ENCODE measurements at regions not wholly inside any gene's neighbourhood (a gene's known extent, or its start where the extent isn't known, plus 50 kb on each side); places are given as distances from the start of the nearest gene placed in this dataset.

DNA sequence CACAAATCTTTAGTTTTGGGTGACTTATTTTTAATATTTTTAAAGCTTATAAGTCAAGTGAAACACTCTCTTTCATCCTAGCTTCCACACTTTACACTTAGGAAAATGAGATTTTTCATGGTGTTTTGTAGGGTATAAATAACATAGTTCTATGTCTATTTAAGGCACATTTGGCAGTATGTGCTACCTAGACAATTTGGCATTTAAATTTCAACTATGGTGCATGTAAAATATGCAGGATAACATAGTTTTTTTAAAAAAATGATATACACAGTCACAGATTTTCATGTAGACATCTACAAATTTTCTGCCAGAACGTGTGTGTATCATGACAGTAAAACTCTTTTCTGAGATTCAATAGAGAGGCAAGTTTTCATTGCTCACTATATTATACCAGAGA is 115.1 kb upstream of the MAP3K7 start:
- H3K4me3 ChIP-seq (ENCODE audit: low read length), result no peak overlapping the region
- H3F3A ChIP-seq (ENCODE audit: low read length, unreplicated experiment), result no peaks in the 10 kb centered on the region
- no peaks in the 10 kb centered on the region for H3K36me3 ChIP-seq (ENCODE audit: low read depth, low read length)
- H3K9me3 ChIP-seq (ENCODE audit: low read length), result no peaks in the 10 kb centered on the region
- ATAC-seq (no peak), DNase-seq (no peak)
- no peak overlapping the region for H2AFZ ChIP-seq (ENCODE audit: low read length)
- ChIA-PET POLR2A (ENCODE audit: unreplicated experiment) (no interaction called here), CTCF (no interaction called here)
- no peaks in the 10 kb centered on the region for H3K4me1 ChIP-seq (ENCODE audit: insufficient read depth, low read length)
- no peaks in the 10 kb centered on the region for H4K20me1 ChIP-seq (ENCODE audit: low read length)
- H3K27me3 ChIP-seq (ENCODE audit: low read length), result peaks cover 10% of the 10 kb centered on the region
- H3K4me2 ChIP-seq (ENCODE audit: low read length), result no peak overlapping the region
- no peaks in the 10 kb centered on the region for H3K9me2 ChIP-seq (replicated peaks; ENCODE audit: low read length)
- intact Hi-C loops (cut with micrococcal nuclease), result no loop called here
- no peak overlapping the region for H3K9ac ChIP-seq (ENCODE audit: low read length)
- H3K79me2 ChIP-seq (ENCODE audit: low read length), result no peaks in the 10 kb centered on the region
- BruUV-seq (replicated peaks), result no TSS peak
- no peak overlapping the region for H3K27ac ChIP-seq (ENCODE audit: low read length)
- TF ChIP-seq EZH2 (IDR thresholded peaks at IDR 0.05; ENCODE audit: low read length, unreplicated experiment) (no peak), EZH2phosphoT487 (IDR thresholded peaks at IDR 0.05; ENCODE audit: borderline replicate concordance, low read length) (no peak)
- TF ChIP-seq, protein P1, sequence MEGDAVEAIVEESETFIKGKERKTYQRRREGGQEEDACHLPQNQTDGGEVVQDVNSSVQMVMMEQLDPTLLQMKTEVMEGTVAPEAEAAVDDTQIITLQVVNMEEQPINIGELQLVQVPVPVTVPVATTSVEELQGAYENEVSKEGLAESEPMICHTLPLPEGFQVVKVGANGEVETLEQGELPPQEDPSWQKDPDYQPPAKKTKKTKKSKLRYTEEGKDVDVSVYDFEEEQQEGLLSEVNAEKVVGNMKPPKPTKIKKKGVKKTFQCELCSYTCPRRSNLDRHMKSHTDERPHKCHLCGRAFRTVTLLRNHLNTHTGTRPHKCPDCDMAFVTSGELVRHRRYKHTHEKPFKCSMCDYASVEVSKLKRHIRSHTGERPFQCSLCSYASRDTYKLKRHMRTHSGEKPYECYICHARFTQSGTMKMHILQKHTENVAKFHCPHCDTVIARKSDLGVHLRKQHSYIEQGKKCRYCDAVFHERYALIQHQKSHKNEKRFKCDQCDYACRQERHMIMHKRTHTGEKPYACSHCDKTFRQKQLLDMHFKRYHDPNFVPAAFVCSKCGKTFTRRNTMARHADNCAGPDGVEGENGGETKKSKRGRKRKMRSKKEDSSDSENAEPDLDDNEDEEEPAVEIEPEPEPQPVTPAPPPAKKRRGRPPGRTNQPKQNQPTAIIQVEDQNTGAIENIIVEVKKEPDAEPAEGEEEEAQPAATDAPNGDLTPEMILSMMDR (conservative IDR thresholded peaks at IDR 0.05; ENCODE audit: low read depth, low read length), result no peak

DNA sequence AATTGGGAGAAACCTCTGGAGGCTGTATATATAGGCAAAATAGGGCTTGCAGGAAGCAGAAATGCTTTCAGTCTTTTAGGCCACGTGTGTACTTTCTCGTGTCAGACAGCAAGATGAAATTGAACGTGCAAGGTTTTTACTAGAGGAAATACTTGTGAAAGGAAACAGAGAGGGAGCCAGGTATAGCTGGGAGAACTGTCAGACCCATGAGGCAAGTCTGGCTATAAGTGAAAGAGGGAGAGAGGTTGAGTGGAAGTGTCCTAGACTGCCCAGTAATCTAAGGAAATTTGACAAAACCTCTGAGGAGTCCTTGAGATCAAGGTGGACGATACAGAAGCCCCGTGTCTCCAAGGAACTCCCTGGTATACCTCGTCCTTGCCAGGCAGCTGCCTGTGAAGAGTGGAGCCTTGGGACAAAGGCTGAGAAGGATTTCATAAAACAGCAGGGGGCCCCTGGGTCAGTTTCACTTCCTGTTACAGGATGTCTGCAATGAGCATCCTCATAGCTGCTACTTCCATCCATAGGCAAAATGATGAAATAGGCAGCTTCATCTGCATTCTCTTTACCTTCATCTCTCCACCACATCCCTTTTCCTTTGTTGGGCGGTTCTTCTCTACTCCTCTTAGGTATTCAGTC is 114.4 kb upstream of the MAP3K7 start:
- H3K9ac ChIP-seq (ENCODE audit: low read length), result no peak overlapping the region
- H3K79me2 ChIP-seq (ENCODE audit: low read length), result no peaks in the 10 kb centered on the region
- TF ChIP-seq EZH2phosphoT487 (IDR thresholded peaks at IDR 0.05; ENCODE audit: borderline replicate concordance, low read length) (no peak), EZH2 (IDR thresholded peaks at IDR 0.05; ENCODE audit: low read length, unreplicated experiment) (no peak)
- TF ChIP-seq, protein P1 (conservative IDR thresholded peaks at IDR 0.05; ENCODE audit: low read depth, low read length), result no peak
- no peak overlapping the region for H3K27ac ChIP-seq (ENCODE audit: low read length)
- H3K4me2 ChIP-seq (ENCODE audit: low read length), result no peak overlapping the region
- H3K4me1 ChIP-seq (ENCODE audit: insufficient read depth, low read length), result no peaks in the 10 kb centered on the region
- H3K36me3 ChIP-seq (ENCODE audit: low read depth, low read length), result no peaks in the 10 kb centered on the region
- H3K9me2 ChIP-seq (replicated peaks; ENCODE audit: low read length), result no peaks in the 10 kb centered on the region
- ATAC-seq (no peak), DNase-seq (no peak)
- H3F3A ChIP-seq (ENCODE audit: low read length, unreplicated experiment), result no peaks in the 10 kb centered on the region
- ChIA-PET CTCF (no interaction called here), POLR2A (ENCODE audit: unreplicated experiment) (no interaction called here)
- H3K4me3 ChIP-seq (ENCODE audit: low read length), result no peak overlapping the region
- H3K27me3 ChIP-seq (ENCODE audit: low read length), result peaks cover 5% of the 10 kb centered on the region; the same call in 1 of the 2 replicates
- no TSS peak for BruUV-seq (replicated peaks)
- no peaks in the 10 kb centered on the region for H4K20me1 ChIP-seq (ENCODE audit: low read length)
- H2AFZ ChIP-seq (ENCODE audit: low read length), result no peak overlapping the region
- H3K9me3 ChIP-seq (ENCODE audit: low read length), result no peaks in the 10 kb centered on the region
- intact Hi-C loops (cut with micrococcal nuclease), result no loop called here

DNA sequence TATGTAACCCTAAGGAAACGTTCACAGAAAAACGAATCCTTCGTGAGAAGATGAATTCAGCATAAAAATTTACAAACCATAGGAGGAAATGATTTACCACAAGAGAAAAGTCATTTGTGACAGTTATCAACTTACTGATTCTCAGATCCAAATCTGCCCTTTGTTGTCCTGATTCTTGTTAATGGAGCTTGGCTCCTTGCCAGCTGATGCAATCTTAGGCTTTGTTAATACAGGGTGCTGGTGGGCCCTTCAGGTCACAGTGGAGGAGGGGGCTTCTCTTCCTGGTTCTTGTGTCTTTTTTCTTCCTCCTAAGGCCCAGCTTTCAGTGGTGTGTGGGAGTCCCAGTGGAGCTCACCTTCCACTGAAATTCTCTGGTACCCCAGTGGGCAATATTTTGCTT is 108.4 kb upstream of the MAP3K7 start:
- POLR2A ChIA-PET (ENCODE audit: unreplicated experiment), result no interaction called here

More for the DNA sequence above, 108.4 kb upstream of the MAP3K7 start:
- H3K27me3 ChIP-seq (ENCODE audit: low read length), result no peaks in the 10 kb centered on the region
- TF ChIP-seq EZH2phosphoT487 (IDR thresholded peaks at IDR 0.05; ENCODE audit: borderline replicate concordance, low read length) (no peak), EZH2 (IDR thresholded peaks at IDR 0.05; ENCODE audit: low read length, unreplicated experiment) (no peak)
- TF ChIP-seq, protein P1 (conservative IDR thresholded peaks at IDR 0.05; ENCODE audit: low read depth, low read length), result no peak
- no peak overlapping the region for H3K4me3 ChIP-seq (ENCODE audit: low read length)
- H3K4me2 ChIP-seq (ENCODE audit: low read length), result no peak overlapping the region
- H3K4me1 ChIP-seq (ENCODE audit: insufficient read depth, low read length), result no peaks in the 10 kb centered on the region
- no peaks in the 10 kb centered on the region for H3K36me3 ChIP-seq (ENCODE audit: low read depth, low read length)
- ATAC-seq (no peak), DNase-seq (no peak)
- no peaks in the 10 kb centered on the region for H3K9me2 ChIP-seq (replicated peaks; ENCODE audit: low read length)
- no peak overlapping the region for H3K9ac ChIP-seq (ENCODE audit: low read length)
- H3K27ac ChIP-seq (ENCODE audit: low read length), result no peak overlapping the region
- no peaks in the 10 kb centered on the region for H3F3A ChIP-seq (ENCODE audit: low read length, unreplicated experiment)
- CTCF ChIA-PET, result no interaction called here
- no peaks in the 10 kb centered on the region for H3K9me3 ChIP-seq (ENCODE audit: low read length)
- no peak overlapping the region for H2AFZ ChIP-seq (ENCODE audit: low read length)
- intact Hi-C loops (cut with micrococcal nuclease), result no loop called here
- no peaks in the 10 kb centered on the region for H3K79me2 ChIP-seq (ENCODE audit: low read length)
- no peaks in the 10 kb centered on the region for H4K20me1 ChIP-seq (ENCODE audit: low read length)
- BruUV-seq (replicated peaks), result no TSS peak

Data from PC-3 (cell line).